Activated CD8-positive, alpha-beta T cell treated with anti-CD3 and anti-CD28 coated beads for 36 hours (primary cell): ENCODE measurements at regions not wholly inside any gene's neighbourhood (a gene's known extent, or its start where the extent isn't known, plus 50 kb on each side); places are given as distances from the start of the nearest gene placed in this dataset.
"Not testable (repeated sequence)": the region's sequence is repeated elsewhere in the genome, so short reads cannot be mapped to it uniquely, and the experiment has no call there.

Experiments
- ATAC-seq: fragments of 200-7000 bp; cut with Tn5 transposase; one replicate; pipeline ENCODE4 v1.10.0; 2021; ENCODE audit warnings: mild to moderate bottlenecking, moderate library complexity
- CTCF ChIA-PET: fragments of 350-600 bp; sonication (Branson Sonifier 250); formaldehyde crosslinking; loops from one replicate; lab custom pipeline; 2021; ENCODE audit warnings: antibody characterized with exemption; lab: Charles Lee
- POLR2A ChIA-PET: fragments of 350-600 bp; sonication (Branson Sonifier 250); formaldehyde crosslinking; loops from one replicate; lab custom pipeline; 2021; ENCODE audit warnings: antibody characterized with exemption; lab: Charles Lee
- DNase-seq: peaks from one replicate; pipeline ENCODE4 v3.0.0-alpha.2; 2020
- H3K27ac Mint-ChIP-seq: one replicate; pipeline ENCODE4 v1.8.0; 2021; ENCODE audit warnings: mild to moderate bottlenecking, mixed read lengths
- H3K27me3 Mint-ChIP-seq: one replicate; pipeline ENCODE4 v1.8.0; 2021; ENCODE audit warnings: mixed read lengths
- H3K36me3 Mint-ChIP-seq: one replicate; pipeline ENCODE4 v1.8.0; 2021; ENCODE audit warnings: low read depth, mixed read lengths
- H3K4me1 Mint-ChIP-seq: one replicate; pipeline ENCODE4 v1.8.0; 2021; ENCODE audit warnings: low read depth, mixed read lengths
- H3K4me3 Mint-ChIP-seq: one replicate; pipeline ENCODE4 v1.8.0; 2021; ENCODE audit warnings: mild to moderate bottlenecking, moderate library complexity, mixed read lengths
- H3K9me3 Mint-ChIP-seq: one replicate; pipeline ENCODE4 v1.8.0; 2021; ENCODE audit warnings: mixed read lengths
- CTCF ChIP-seq: fragments of 200-600 bp; IDR thresholded peaks from one replicate; pipeline ENCODE4 v1.8.0; 2022; ENCODE audit warnings: antibody characterized with exemption, mild to moderate bottlenecking
- intact Hi-C: fragments of 100-400 bp; cut with micrococcal nuclease; formaldehyde crosslinking; loops from one replicate; pipeline ENCODE4 v1.10.0; 2022

DNA sequence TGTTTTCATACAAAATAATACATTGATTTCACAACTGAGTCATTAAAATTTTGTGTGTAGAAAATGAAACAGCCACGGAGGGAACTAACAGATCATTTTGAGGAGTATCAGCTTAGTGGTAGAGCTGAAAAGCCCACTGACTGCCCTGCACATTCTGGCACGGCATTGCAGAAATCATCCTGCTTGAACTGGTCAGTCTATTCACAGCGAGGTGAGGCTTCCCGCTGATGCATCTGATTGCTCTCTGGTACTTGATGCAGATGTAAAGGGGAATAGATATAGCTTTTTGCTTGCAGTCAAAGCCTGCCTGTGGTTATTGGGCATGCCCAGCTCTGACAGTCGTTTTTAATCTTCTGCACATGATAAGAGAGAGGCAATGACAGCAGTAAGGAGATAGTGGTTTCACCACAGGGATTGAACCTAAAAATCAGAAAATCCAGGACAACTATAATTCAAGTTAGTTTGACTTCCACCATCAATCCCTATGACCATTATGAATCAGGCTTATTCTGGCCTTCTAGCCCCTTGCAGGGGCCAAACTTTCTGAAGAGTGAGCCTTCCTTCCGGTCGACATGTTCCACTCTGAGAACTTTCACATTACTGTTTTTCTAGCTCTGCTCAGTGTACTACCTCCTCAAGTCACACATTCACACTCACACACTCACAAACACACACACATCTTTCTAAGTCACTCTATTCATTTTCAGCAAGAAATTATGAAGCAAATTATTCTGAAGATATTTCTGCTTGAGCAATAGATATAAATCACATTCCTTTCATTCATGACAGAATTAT is 782.8 kb upstream of the NUDT12 start:
- H3K4me1 Mint-ChIP-seq, result no peaks in the 10 kb centered on the region
- H3K27ac Mint-ChIP-seq, result no peak overlapping the region
- no peaks in the 10 kb centered on the region for H3K36me3 Mint-ChIP-seq
- CTCF ChIA-PET, result no interaction called here
- no peaks in the 10 kb centered on the region for H3K9me3 Mint-ChIP-seq
- no peak for DNase-seq
- intact Hi-C loops, result no loop called here
- no peak for TF ChIP-seq CTCF
- H3K27me3 Mint-ChIP-seq, result no peaks in the 10 kb centered on the region
- POLR2A ChIA-PET, result no interaction called here
- no peak overlapping the region for H3K4me3 Mint-ChIP-seq
- ATAC-seq, result no peak

GRCh38 chr5:104344809-104345208 is 782.2 kb upstream of the NUDT12 start:
- H3K27me3 Mint-ChIP-seq, result no peaks in the 10 kb centered on the region
- H3K27ac Mint-ChIP-seq, result no peak overlapping the region
- TF ChIP-seq CTCF, result no peak
- ATAC-seq (no peak), DNase-seq (no peak)
- ChIA-PET POLR2A (no interaction called here), CTCF (no interaction called here)
- no peaks in the 10 kb centered on the region for H3K4me1 Mint-ChIP-seq
- no peak overlapping the region for H3K4me3 Mint-ChIP-seq
- no peaks in the 10 kb centered on the region for H3K36me3 Mint-ChIP-seq
- no peaks in the 10 kb centered on the region for H3K9me3 Mint-ChIP-seq
- intact Hi-C loops, result no loop called here

GRCh38 chr5:104327801-104328200 is 765.2 kb upstream of the NUDT12 start:
- CTCF ChIA-PET, result no interaction called here
- Mint-ChIP-seq H3K4me3 (no peak overlapping the region), H3K27ac (no peak overlapping the region)

DNA sequence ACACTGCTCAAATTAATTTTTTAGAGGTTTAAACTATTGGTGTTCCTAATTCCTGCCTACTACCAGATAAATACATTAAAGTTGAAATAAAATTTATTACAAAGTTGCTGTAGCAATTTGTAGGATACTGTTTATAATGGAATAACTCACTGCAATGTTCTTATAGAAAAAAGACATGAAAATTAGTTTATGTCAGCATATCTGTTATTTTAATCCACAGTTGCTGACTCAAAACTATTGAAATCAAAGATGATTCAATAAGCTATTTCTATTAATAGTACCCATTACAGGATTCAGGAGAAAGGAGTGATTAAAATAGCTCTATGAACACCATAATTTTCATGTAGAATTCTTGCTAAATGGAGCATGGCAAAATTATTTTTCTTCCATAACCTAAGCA is 764.4 kb upstream of the NUDT12 start:
- no peak for ATAC-seq
- no peak for TF ChIP-seq CTCF
- no peak overlapping the region for H3K27ac Mint-ChIP-seq

More at GRCh38 chr5:104327801-104328200, 765.2 kb upstream of the NUDT12 start:
- POLR2A ChIA-PET, result no interaction called here
- H3K4me1 Mint-ChIP-seq, result no peaks in the 10 kb centered on the region
- no peak for ATAC-seq
- H3K27me3 Mint-ChIP-seq, result no peaks in the 10 kb centered on the region
- no peak for DNase-seq
- intact Hi-C loops, result no loop called here
- H3K36me3 Mint-ChIP-seq, result no peaks in the 10 kb centered on the region
- TF ChIP-seq CTCF, result no peak
- peaks cover 4% of the 10 kb centered on the region for H3K9me3 Mint-ChIP-seq

DNA sequence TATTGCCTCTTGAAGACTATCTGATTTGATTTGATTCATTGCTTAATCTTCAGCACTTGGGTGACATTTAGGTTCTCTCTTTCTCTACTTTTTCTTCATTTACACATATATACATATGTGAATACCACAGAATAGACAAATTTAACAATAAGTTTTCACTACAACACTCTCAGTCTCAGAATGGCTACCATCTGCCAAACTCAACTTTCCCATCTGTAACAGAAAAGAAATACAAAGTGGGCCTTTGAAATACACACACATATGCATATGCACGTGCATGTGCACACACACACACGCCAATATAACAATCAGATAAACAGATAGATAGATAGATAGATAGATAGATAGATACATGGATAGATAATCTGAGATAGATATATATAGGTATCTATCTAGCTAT is 762.8 kb upstream of the NUDT12 start:
- POLR2A ChIA-PET, result no interaction called here
- Mint-ChIP-seq H3K4me3 (no peak overlapping the region), H3K36me3 (no peaks in the 10 kb centered on the region), H3K27ac (no peak overlapping the region), H3K27me3 (no peaks in the 10 kb centered on the region), H3K9me3 (peaks cover 2% of the 10 kb centered on the region), H3K4me1 (no peaks in the 10 kb centered on the region)
- no peak for TF ChIP-seq CTCF
- CTCF ChIA-PET, result no interaction called here
- no peak for ATAC-seq
- intact Hi-C loops, result no loop called here
- no peak for DNase-seq

More for the DNA sequence above, 764.4 kb upstream of the NUDT12 start:
- ChIA-PET POLR2A (no interaction called here), CTCF (no interaction called here)
- no peaks in the 10 kb centered on the region for H3K4me1 Mint-ChIP-seq
- no peak overlapping the region for H3K4me3 Mint-ChIP-seq
- peaks cover 4% of the 10 kb centered on the region for H3K9me3 Mint-ChIP-seq
- H3K36me3 Mint-ChIP-seq, result no peaks in the 10 kb centered on the region
- intact Hi-C loops, result no loop called here
- DNase-seq, result no peak
- no peaks in the 10 kb centered on the region for H3K27me3 Mint-ChIP-seq

GRCh38 chr5:104316676-104317075 is 754.1 kb upstream of the NUDT12 start:
- DNase-seq, H3K27ac Mint-ChIP-seq, H3K27me3 Mint-ChIP-seq, H3K4me3 Mint-ChIP-seq, ATAC-seq, POLR2A ChIA-PET, H3K36me3 Mint-ChIP-seq, intact Hi-C loops, H3K9me3 Mint-ChIP-seq, CTCF ChIA-PET, H3K4me1 Mint-ChIP-seq: not testable (repeated sequence)
